Common myeloid progenitor, CD34-positive (primary cell): ENCODE measurements at regions not wholly inside any gene's neighbourhood (a gene's known extent, or its start where the extent isn't known, plus 50 kb on each side); places are given as distances from the start of the nearest gene placed in this dataset.
"Not testable (repeated sequence)": the region's sequence is repeated elsewhere in the genome, so short reads cannot be mapped to it uniquely, and the experiment has no call there.

ENCODE experiments used
- CTCF ChIA-PET: fragments of 350-600 bp; sonication (Branson Sonifier 250); formaldehyde crosslinking; loops from one replicate; lab custom pipeline; 2021; ENCODE audit warnings: antibody characterized with exemption; lab: Charles Lee
- POLR2A ChIA-PET: fragments of 350-600 bp; sonication (Branson Sonifier 250); formaldehyde crosslinking; loops from one replicate; lab custom pipeline; 2021; ENCODE audit warnings: antibody characterized with exemption; lab: Charles Lee
- DNase-seq, 3 donors: peaks; one replicate each; pipeline versions ENCODE4 v3.0.0 to v3.0.0-alpha.2; 2013
- H3K27ac ChIP-seq, 2 experiments: 1 replicate in 1 of 2; 2 replicates in 1 of 2; pipeline ENCODE4 v1.7.0; 2013; ENCODE audit warnings: inconsistent platforms in 2 of 2, low read length in 2 of 2, mild to moderate bottlenecking in 2 of 2, low read depth in 1 of 2, moderate library complexity in 1 of 2; ENCODE audit not compliant: severe bottlenecking in 2 of 2, insufficient read depth in 1 of 2, poor library complexity in 1 of 2
- H3K27me3 ChIP-seq, 5 experiments: replicated peaks in 2 of 5; 1 replicate in 3 of 5; 2 replicates in 2 of 5; pipeline versions ENCODE4 v1.6.1 to v1.7.0; 2013; ENCODE audit warnings: low read length in 4 of 5, mild to moderate bottlenecking in 2 of 5, moderate library complexity in 2 of 5, inconsistent platforms in 1 of 5; ENCODE audit not compliant: insufficient read depth in 5 of 5, control insufficient read depth in 4 of 5
- H3K36me3 ChIP-seq, 4 experiments: 1 replicate in 2 of 4; 2 replicates in 2 of 4; pipeline versions ENCODE4 v1.6.1 to v1.7.0; 2013; ENCODE audit warnings: low read length in 3 of 4, control low read depth in 1 of 4, mild to moderate bottlenecking in 1 of 4; ENCODE audit not compliant: control insufficient read depth in 4 of 4, insufficient read depth in 4 of 4
- H3K4me1 ChIP-seq, 4 experiments: 1 replicate in 3 of 4; 2 replicates in 1 of 4; pipeline versions ENCODE4 v1.6.1 to v1.7.1; 2013; ENCODE audit warnings: low read length in 3 of 4, mild to moderate bottlenecking in 3 of 4, control low read depth in 1 of 4, inconsistent platforms in 1 of 4, moderate library complexity in 1 of 4; ENCODE audit not compliant: control insufficient read depth in 4 of 4, insufficient read depth in 4 of 4; ENCODE audit errors: control extremely low read depth in 1 of 4
- H3K4me3 ChIP-seq, 7 experiments: 1 replicate in 4 of 7; 2 replicates in 3 of 7; pipeline versions ENCODE4 v1.5.1 to v1.7.0; 2013; ENCODE audit warnings: mild to moderate bottlenecking in 7 of 7, low read length in 6 of 7, moderate library complexity in 6 of 7, inconsistent platforms in 2 of 7, low read depth in 2 of 7, control low read depth in 1 of 7; ENCODE audit not compliant: insufficient read depth in 4 of 7, control insufficient read depth in 1 of 7; ENCODE audit errors: extremely low read depth in 1 of 7
- H3K9me3 ChIP-seq, 5 experiments: 1 replicate in 4 of 5; 2 replicates in 1 of 5; pipeline versions ENCODE4 v1.6.1 to v1.7.1; 2013; ENCODE audit warnings: low read length in 4 of 5, mild to moderate bottlenecking in 2 of 5, inconsistent platforms in 1 of 5, low read depth in 1 of 5, moderate library complexity in 1 of 5; ENCODE audit not compliant: control insufficient read depth in 4 of 5, insufficient read depth in 2 of 5; ENCODE audit errors: control extremely low read depth in 1 of 5
- WGBS: methylation state at CpG from one replicate; pipeline ENCODE4 v1.1.5; 2013; ENCODE audit not compliant: insufficient coverage; 5-methylcytosine and 5-hydroxymethylcytosine counted together

DNA sequence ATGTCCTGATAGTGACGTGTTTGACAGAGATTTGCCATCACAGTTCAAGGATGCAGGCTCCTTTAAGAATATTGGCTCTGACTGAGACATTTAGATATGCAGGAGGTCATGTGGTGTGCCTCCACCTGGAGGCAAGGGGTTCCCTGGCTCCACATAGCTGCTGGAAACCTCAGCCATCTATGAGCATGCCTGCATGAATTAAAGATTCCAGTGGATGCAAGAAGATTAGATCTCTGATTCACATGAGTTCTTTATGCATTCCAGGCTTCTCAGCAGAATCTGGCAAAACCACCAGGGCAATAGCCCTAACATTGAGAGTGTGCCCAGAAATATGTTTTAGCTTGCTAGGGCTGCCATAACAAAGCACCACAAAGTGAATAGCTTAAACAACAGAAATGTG lies 298.5 kb upstream of the AADAT start:
- ChIA-PET POLR2A (no interaction called here), CTCF (interaction anchor here (1.8 kb wide), 1 partner anchor 14 kb away, joined by 4 read pairs; no protein-coding TSS in a partner anchor)
- Histone ChIP-seq H3K27me3 (no peaks in the 10 kb centered on the region), H3K36me3 (no peaks in the 10 kb centered on the region), H3K9me3 (peaks cover 0 to 3% (median 0%) of the 10 kb centered on the region in 5 experiments), H3K4me1 (no peaks in the 10 kb centered on the region), H3K27ac (no peak overlapping the region), H3K4me3 (no peak overlapping the region)
- no CpG with 5 or more reads among the region's 1 CpG for WGBS
- no peak for DNase-seq

DNA sequence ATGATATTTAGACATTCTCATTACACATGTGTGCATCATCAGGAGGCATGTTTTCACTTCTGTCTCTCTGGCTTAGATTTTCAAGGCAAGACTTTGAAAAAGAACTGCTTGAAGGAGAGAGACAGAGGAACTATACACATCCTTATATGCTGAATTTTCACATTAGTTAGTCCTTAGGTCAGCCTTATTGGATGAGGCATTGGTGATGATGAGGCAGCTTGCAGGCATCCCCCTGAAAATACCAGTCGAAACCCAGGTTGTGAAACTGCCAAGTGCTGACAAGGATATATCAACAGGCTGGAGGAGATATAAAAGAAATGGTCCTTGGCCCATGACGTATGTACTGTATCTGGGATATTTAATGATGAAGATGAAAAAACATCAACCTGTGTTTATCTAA lies 297.2 kb upstream of the AADAT start:
- H3K27ac ChIP-seq = no peak overlapping the region
- no peaks in the 10 kb centered on the region for H3K4me1 ChIP-seq
- POLR2A ChIA-PET = no interaction called here
- no CpG with 5 or more reads among the region's 2 CpGs for WGBS
- CTCF ChIA-PET = no interaction called here
- no peak overlapping the region for H3K4me3 ChIP-seq
- H3K36me3 ChIP-seq = no peaks in the 10 kb centered on the region
- H3K27me3 ChIP-seq = no peaks in the 10 kb centered on the region
- peaks cover 0 to 3% (median 0%) of the 10 kb centered on the region in 5 experiments for H3K9me3 ChIP-seq
- no peak for DNase-seq

- CTCF ChIA-PET = no interaction called here
Observed at GRCh38 chr4:170386511-170386910, 296.8 kb upstream of the AADAT start.

GRCh38 chr4:170374770-170375169 lies 285.0 kb upstream of the AADAT start:
- peak; percentile 19 to 52 (median 47) for DNase-seq
- H3K4me1 ChIP-seq = no peaks in the 10 kb centered on the region
- WGBS = 50% methylated on average over 1 of the region's 3 CpGs
- H3K27ac ChIP-seq = no peak overlapping the region
- CTCF ChIA-PET = interaction anchor here (1.0 to 3.1 kb wide), 2 partner anchors 114 to 177 kb away, joined by 3 to 10 read pairs; no protein-coding TSS in a partner anchor
- POLR2A ChIA-PET = no interaction called here
- no peak overlapping the region for H3K4me3 ChIP-seq
- peaks cover 0 to 1% (median 0%) of the 10 kb centered on the region in 5 experiments for H3K9me3 ChIP-seq
- H3K36me3 ChIP-seq = no peaks in the 10 kb centered on the region
- H3K27me3 ChIP-seq = no peaks in the 10 kb centered on the region

More at GRCh38 chr4:170386511-170386910, 296.8 kb upstream of the AADAT start:
- no CpG with 5 or more reads among the region's 6 CpGs for WGBS
- H3K27me3 ChIP-seq = no peaks in the 10 kb centered on the region
- no peaks in the 10 kb centered on the region for H3K36me3 ChIP-seq
- H3K27ac ChIP-seq = no peak overlapping the region
- no peak overlapping the region for H3K4me3 ChIP-seq
- H3K4me1 ChIP-seq = no peaks in the 10 kb centered on the region
- POLR2A ChIA-PET = no interaction called here
- no peak for DNase-seq
- peaks cover 0 to 3% (median 0%) of the 10 kb centered on the region in 5 experiments for H3K9me3 ChIP-seq

- H3K4me3 ChIP-seq = no peak overlapping the region
- no peak for DNase-seq
- POLR2A ChIA-PET = no interaction called here
- no CpG with 5 or more reads among the region's 2 CpGs for WGBS
- CTCF ChIA-PET = no interaction called here
- no peak overlapping the region for H3K27ac ChIP-seq
- no peaks in the 10 kb centered on the region for H3K36me3 ChIP-seq
- H3K4me1 ChIP-seq = no peaks in the 10 kb centered on the region
- H3K27me3 ChIP-seq = no peaks in the 10 kb centered on the region
- H3K9me3 ChIP-seq = no peaks in the 10 kb centered on the region
Observed at GRCh38 chr4:170348945-170349344, 259.2 kb upstream of the AADAT start.

DNA sequence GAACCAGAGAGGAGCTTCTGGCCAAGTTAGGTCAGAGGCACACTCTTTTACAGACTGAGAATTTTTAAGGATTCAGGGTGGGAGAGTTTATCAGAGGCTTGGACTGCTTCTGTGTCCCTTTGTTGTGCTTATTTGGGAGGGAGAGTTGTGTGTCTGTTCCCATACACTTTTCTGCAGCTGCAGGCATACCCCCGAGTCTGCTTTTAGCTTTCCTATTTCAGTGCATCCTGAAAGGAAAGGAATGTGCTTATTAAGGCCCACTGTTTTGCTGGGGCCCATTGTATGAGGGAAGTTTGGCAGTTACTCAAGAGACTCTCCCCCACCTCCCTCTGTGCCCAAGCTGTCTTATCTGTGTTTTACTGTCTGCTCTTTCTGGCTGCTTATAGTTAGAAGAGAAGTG lies 257.4 kb upstream of the AADAT start:
- CTCF ChIA-PET, H3K9me3 ChIP-seq, H3K36me3 ChIP-seq, H3K27ac ChIP-seq, H3K27me3 ChIP-seq, POLR2A ChIA-PET, H3K4me3 ChIP-seq, DNase-seq, H3K4me1 ChIP-seq: not testable (repeated sequence)
- no CpG with 5 or more reads among the region's 1 CpG for WGBS

DNA sequence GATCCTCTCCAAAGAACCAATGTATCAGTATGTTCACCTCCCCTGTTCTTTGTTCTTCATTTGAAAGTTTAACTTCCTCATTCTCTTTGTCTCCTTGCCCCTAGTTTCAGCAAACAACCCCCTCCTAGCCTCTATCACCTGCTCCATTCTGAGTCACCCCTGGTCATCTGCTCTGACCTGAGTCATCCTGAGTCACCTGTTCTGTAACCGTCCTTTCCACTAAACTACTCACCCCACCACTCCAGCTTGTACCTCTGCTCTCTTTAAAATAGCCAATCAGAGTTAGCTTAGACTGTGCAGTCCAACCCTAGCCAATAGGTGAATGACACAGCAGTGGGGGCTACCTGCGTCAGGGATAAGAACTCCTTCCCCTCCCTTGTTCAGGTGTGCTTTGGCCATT lies 249.8 kb upstream of the AADAT start:
- no peaks in the 10 kb centered on the region for H3K36me3 ChIP-seq
- CTCF ChIA-PET = no interaction called here
- no peak overlapping the region for H3K4me3 ChIP-seq
- POLR2A ChIA-PET = no interaction called here
- no peak overlapping the region for H3K27ac ChIP-seq
- H3K4me1 ChIP-seq = no peaks in the 10 kb centered on the region
- H3K9me3 ChIP-seq = peaks cover 0 to 5% (median 0%) of the 10 kb centered on the region in 5 experiments
- WGBS = 100% methylated on average over 1 of the region's 2 CpGs
- no peaks in the 10 kb centered on the region for H3K27me3 ChIP-seq
- DNase-seq = no peak
